HUES6 (cell line): ENCODE measurements at regions not wholly inside any gene's neighbourhood (a gene's known extent, or its start where the extent isn't known, plus 50 kb on each side); places are given as distances from the start of the nearest gene placed in this dataset.

Experiments used
- H3K27ac ChIP-seq: 2 replicates; pipeline ENCODE4 v1.7.0; 2013; ENCODE audit warnings: low read depth, mild to moderate bottlenecking, low read length, inconsistent platforms
- H3K27me3 ChIP-seq: 2 replicates; pipeline ENCODE4 v1.6.1; 2013; ENCODE audit warnings: low read length; ENCODE audit not compliant: control insufficient read depth, insufficient read depth
- H3K36me3 ChIP-seq: 2 replicates; pipeline ENCODE4 v1.6.1; 2013; ENCODE audit warnings: low read length; ENCODE audit not compliant: control insufficient read depth, insufficient read depth
- H3K4me1 ChIP-seq: 2 replicates; pipeline ENCODE4 v1.6.1; 2013; ENCODE audit warnings: low read length; ENCODE audit not compliant: control insufficient read depth, insufficient read depth
- H3K4me3 ChIP-seq: 2 replicates; pipeline ENCODE4 v1.5.1; 2013; ENCODE audit warnings: low read depth, low read length
- H3K9ac ChIP-seq: one replicate; pipeline ENCODE4 v1.6.1; 2013; ENCODE audit warnings: mild to moderate bottlenecking, low read length
- H3K9me3 ChIP-seq: 2 replicates; pipeline ENCODE4 v1.6.1; 2013; ENCODE audit warnings: low read depth, low read length; ENCODE audit not compliant: control insufficient read depth, insufficient read depth

DNA sequence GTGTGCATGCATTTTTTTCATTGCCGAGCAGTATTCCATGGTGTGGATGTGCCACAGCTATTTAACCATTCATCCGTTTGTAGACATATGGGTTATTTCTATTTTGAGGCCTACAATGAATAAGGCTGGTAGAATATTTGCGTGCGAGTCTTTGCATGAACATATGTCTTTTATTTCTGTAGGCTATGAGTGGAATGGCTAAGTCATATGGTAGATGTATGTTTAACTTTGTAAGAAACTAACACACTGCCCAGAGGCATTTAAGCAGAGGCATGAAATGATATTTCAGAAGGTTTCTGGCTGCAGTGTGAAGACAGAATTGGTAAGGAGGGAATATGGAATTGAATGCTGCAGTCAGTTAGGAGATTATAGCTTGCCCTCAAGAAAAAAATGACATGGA, 457.4 kb upstream of the CDH4 start:
- H3K27ac ChIP-seq = no peak overlapping the region
- peaks cover 6% of the 10 kb centered on the region for H3K9me3 ChIP-seq

DNA sequence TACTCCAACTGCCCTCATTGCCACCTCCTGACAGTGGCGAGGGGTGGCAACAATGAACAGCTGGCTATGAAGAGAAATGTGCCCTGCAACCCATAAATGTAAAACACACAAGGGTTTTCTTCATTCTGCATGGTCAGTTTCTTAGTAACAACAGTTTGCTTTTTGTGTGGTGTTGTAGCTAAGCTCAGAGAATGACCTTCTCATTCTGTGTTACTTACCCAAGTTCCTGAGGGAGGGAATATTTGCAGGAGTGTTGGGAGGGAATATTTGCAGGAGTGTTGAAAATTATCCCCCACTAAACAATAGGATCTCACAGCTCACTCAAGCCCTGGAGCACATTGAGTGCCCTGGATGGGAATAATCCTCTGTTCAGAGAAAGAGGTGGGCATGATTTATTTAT, 456.4 kb upstream of the CDH4 start:
- Histone ChIP-seq H3K4me3 (no peak overlapping the region), H3K27me3 (peaks cover 3% of the 10 kb centered on the region; the same call in 1 of the 2 replicates), H3K9ac (no peak overlapping the region), H3K27ac (no peak overlapping the region), H3K4me1 (no peaks in the 10 kb centered on the region), H3K36me3 (no peaks in the 10 kb centered on the region), H3K9me3 (peaks cover 7% of the 10 kb centered on the region)

More for the DNA sequence above, 457.4 kb upstream of the CDH4 start:
- Histone ChIP-seq H3K36me3 (no peaks in the 10 kb centered on the region), H3K4me1 (peaks cover 2% of the 10 kb centered on the region; the same call in 1 of the 2 replicates), H3K27me3 (peaks cover 3% of the 10 kb centered on the region; the same call in 1 of the 2 replicates), H3K9ac (no peak overlapping the region), H3K4me3 (no peak overlapping the region)

DNA sequence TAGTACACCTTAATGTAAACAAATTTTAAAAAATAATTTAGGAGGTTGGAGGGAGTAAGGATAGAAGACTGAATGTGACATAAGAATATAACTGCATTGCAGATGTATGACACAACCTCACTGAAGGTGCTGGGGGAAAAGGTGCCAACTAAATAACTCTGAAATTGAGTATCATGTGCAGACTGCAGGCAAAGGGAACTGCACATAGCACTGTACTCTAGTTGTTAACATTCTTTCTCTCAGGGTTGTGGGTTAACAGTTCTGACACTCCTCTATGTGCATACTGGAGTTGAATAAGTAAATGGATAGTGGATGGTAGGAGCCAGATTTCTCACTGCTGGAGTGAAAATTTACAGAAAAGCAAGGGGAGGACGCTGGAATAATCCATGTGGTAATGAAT, 451.9 kb upstream of the CDH4 start:
- H3K36me3 ChIP-seq = no peaks in the 10 kb centered on the region
- H3K4me1 ChIP-seq = peaks cover 20% of the 10 kb centered on the region
- H3K27me3 ChIP-seq = no peaks in the 10 kb centered on the region

DNA sequence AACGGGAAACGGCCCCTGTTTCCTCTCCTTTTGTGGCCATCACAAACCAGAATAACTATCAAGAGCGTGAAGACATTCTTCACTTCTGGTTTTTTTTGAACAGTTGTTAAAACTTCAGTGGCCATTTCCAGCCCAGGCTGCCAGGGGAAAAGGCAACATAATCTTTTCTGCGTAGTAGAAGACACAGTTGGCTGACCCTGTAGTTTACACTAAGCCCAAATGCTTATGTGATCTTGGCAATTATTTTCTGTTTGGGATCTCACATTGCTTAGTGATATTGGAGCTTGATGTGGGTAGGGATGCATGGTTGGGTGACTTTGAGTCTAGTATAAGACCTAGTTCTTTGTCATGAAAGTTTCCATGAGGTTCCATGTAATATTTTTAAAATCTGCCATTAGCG, 449.4 kb upstream of the CDH4 start:
- H3K9me3 ChIP-seq = peaks cover 13% of the 10 kb centered on the region
- H3K36me3 ChIP-seq = no peaks in the 10 kb centered on the region
- no peak overlapping the region for H3K9ac ChIP-seq
- H3K4me1 ChIP-seq = peaks cover 27% of the 10 kb centered on the region
- H3K27ac ChIP-seq = no peak overlapping the region
- no peak overlapping the region for H3K4me3 ChIP-seq
- H3K27me3 ChIP-seq = no peaks in the 10 kb centered on the region

More for the DNA sequence above, 451.9 kb upstream of the CDH4 start:
- Histone ChIP-seq H3K4me3 (no peak overlapping the region), H3K27ac (no peak overlapping the region), H3K9ac (no peak overlapping the region), H3K9me3 (peaks cover 13% of the 10 kb centered on the region)

DNA sequence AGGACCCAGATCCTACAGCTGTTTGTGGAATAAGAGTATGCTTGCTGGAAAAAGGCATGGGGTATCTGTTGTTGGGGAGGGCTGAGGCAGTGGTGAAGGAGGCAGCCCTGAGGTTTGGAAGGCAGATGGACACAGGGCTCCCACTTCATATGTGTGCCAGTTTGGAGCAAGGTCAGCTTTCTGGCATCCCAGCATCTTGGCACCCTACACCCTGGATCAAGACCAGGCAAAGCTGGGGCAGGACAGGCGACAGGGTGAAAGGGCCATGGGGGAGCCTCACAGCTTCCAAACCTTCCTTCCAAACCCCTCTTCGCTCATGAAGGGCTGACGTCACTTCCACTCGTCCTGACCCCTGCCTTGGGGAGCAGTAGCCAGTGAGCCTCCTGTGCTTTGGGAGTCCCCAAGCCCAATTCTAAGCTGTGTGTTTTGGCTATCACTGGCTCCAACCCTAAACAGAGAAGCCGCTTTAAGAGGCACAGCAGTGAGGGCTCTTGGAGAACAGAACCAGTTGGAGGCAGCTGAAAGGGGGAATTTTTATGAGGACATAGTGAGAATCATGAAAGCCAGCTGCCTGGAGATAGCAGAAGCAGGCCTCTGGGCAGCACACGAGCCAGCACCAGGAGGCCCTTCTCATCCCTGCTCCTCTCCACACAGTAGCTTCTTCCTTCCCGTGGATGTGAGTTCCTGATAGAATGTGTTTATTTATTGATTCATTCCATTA, 448.6 kb upstream of the CDH4 start:
- Histone ChIP-seq H3K9me3 (peaks cover 18% of the 10 kb centered on the region), H3K4me1 (peaks cover 27% of the 10 kb centered on the region), H3K9ac (no peak overlapping the region), H3K36me3 (no peaks in the 10 kb centered on the region), H3K4me3 (no peak overlapping the region), H3K27me3 (no peaks in the 10 kb centered on the region), H3K27ac (no peak overlapping the region)

DNA sequence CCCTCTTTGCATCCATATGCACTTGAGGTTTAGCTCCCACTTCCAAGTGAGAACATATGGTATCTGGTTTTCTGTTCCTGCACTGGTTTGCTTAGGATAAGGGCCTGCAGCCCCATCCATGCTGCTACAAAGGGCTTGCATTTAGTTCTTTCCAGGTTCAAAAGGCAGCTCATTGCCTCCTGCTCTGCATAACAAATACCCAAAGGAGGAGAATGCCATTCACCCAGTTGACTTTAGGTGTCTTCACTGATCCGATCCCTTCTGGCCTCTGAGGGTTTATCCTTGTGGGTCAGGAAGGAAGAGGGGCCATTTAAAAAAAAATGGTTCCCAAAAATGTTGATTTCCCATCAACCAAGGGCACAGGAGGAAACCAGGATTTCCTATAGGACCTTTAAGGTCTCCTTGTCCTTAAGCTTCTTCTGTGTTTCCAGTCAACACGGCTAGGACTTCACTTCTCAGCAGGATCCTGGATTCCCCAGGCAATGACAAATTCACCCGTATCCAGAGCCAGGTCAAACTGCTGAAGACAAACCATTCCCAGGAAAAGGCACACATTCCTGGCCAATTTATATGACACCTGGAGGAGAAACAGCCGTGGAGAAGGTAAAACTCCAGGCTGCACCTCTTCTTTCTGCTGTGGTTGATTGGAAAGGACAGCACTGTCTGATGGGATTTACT, 447.7 kb upstream of the CDH4 start:
- Histone ChIP-seq H3K27me3 (no peaks in the 10 kb centered on the region), H3K27ac (no peak overlapping the region), H3K4me3 (peak overlapping the region; percentile 10; the same call in 1 of the 2 replicates)

DNA sequence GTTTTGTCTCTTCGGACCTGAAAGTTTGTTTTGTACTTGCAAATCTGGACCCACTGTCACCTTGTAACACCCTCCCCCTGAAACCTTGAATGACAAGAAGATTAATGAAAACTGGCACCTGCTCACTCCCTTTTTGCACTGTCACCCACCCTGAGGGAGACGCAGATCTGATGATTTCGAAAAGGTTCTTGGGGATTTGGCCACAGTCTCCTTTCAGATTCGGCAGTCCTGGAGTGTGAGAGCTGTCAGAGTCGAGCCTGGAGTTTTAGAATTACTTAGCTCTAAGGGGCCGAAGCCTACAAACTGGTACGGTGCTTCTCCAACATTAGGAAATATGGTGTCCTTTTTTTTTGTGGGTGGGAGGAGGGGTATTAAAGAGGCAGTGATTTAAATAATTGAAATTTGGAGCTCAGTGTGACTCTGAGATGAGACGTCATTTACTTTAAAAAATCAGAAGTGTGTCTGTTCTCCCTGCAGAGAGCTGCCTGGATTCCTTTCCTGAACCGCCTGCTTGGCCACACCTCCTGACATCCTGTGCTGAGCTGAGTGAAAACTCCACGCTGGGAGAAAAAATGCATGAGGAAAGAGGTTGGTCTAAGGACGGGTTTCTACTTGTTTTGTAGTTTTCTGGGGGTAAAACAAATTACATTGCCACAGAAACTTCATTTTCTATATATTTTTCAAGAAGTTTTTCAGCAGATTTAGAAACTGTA, 447.0 kb upstream of the CDH4 start:
- Histone ChIP-seq H3K4me1 (peaks cover 27% of the 10 kb centered on the region), H3K9me3 (peaks cover 15% of the 10 kb centered on the region), H3K36me3 (no peaks in the 10 kb centered on the region), H3K4me3 (peak overlapping the region; percentile 10; the same call in 1 of the 2 replicates), H3K27me3 (no peaks in the 10 kb centered on the region), H3K9ac (no peak overlapping the region), H3K27ac (no peak overlapping the region)

More for the DNA sequence above, 447.7 kb upstream of the CDH4 start:
- Histone ChIP-seq H3K36me3 (no peaks in the 10 kb centered on the region), H3K9ac (no peak overlapping the region), H3K9me3 (peaks cover 18% of the 10 kb centered on the region), H3K4me1 (peaks cover 27% of the 10 kb centered on the region)

DNA sequence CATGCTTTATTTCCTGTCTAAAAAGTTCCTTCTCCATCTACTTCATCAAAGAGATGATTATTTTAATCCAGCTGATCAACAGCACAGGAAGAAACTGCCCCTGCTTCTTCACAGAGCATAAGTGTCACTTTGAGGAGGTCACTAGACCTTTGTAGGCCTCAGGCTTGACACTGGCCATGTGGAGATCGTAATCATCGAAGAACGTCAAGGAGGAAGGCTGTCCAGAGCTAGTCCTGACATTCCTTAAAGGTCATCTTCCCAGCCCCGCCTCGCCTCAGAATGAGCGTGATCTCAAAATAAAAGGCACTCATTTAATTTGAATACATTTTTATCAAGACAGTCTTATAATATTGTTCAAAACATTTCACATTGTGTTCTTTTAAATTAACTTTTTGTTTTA, 445.7 kb upstream of the CDH4 start:
- H3K27me3 ChIP-seq = no peaks in the 10 kb centered on the region
- H3K9me3 ChIP-seq = peaks cover 10% of the 10 kb centered on the region
- no peak overlapping the region for H3K9ac ChIP-seq
- no peak overlapping the region for H3K4me3 ChIP-seq
- H3K36me3 ChIP-seq = no peaks in the 10 kb centered on the region
- peaks cover 27% of the 10 kb centered on the region for H3K4me1 ChIP-seq
- no peak overlapping the region for H3K27ac ChIP-seq

DNA sequence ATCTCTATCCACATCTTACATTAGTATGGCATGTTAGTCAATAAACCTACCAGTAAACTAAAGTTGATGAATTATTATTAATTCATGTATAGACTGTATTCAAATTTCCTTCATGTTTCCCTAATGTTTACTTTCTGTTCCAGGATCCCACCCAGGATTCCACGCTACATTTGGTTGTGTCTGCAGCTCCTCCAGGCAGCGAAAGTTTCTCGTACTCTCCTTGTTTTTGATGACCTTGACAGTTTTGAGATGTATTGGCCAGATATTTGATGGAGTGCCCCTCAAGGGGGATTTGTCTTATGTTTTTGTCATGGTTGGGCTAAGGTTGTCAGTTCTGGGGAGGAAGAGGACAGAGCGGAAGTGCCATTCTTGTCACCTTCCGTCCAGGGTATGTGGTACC, 445.2 kb upstream of the CDH4 start:
- Histone ChIP-seq H3K36me3 (no peaks in the 10 kb centered on the region), H3K27ac (no peak overlapping the region), H3K9ac (no peak overlapping the region), H3K4me3 (no peak overlapping the region), H3K27me3 (no peaks in the 10 kb centered on the region), H3K9me3 (peaks cover 12% of the 10 kb centered on the region), H3K4me1 (peaks cover 27% of the 10 kb centered on the region)

DNA sequence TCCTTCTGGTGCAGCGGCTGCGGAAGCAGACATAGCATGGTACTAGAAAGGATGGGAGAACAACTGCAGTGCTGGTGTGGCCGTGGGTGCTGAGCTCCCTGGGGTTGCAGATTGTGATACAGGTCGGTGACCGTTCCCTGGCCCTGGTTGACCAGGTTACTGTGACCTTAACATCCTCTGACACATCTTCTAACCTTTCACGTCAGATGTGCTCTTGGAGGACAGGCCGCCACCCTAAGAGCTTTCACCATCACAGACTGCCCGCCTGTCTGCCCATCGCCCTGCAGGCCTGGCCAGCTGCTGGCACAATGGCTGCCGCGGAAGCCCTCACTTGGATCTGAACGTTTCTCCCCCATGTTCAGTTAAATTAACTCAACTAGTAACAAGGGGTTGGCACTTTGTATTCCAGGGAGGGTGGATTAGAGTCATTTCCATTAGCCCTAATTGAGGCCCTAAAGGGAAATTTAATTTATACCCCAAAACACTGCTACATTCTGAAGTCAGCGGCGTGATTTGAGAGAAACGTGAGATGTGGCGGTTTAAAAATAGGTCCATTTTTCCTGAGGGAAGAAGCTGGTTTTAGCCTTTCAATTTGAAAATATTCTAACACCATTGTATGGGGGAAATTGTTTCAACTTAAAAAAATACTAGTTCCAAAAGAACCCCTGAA, 443.9 kb upstream of the CDH4 start:
- Histone ChIP-seq H3K27me3 (no peaks in the 10 kb centered on the region), H3K4me1 (peaks cover 26% of the 10 kb centered on the region), H3K9ac (no peak overlapping the region), H3K9me3 (peaks cover 14% of the 10 kb centered on the region), H3K36me3 (no peaks in the 10 kb centered on the region), H3K27ac (no peak overlapping the region), H3K4me3 (no peak overlapping the region)
